SK-N-SH treated with all-trans-retinoic acid at 6 μM for 48 hours (cell line): ENCODE measurements at regions not wholly inside any gene's neighbourhood (a gene's known extent, or its start where the extent isn't known, plus 50 kb on each side); places are given as distances from the start of the nearest gene placed in this dataset.

Experiments used
- ATAC-seq: fragments of 200-7000 bp; cut with Tn5 transposase; 3 replicates; pipeline ENCODE4 v1.9.1; 2020; ENCODE audit warnings: mild to moderate bottlenecking, moderate library complexity
- ARNTL ChIP-seq: fragments of 450-650 bp; formaldehyde crosslinking; IDR thresholded peaks from 2 replicates; pipeline ENCODE4 v1.5.0; 2020; ENCODE audit warnings: low read depth, mild to moderate bottlenecking, moderate library complexity, borderline replicate concordance
- BACH2 ChIP-seq: fragments of 250-450 bp; sonication (Bioruptor Pico); IDR thresholded peaks from 2 replicates; pipeline ENCODE4 v1.9.0; 2021; ENCODE audit warnings: mild to moderate bottlenecking, borderline replicate concordance
- CSDC2 ChIP-seq: fragments of 250-450 bp; sonication (Bioruptor Pico); IDR thresholded peaks from 2 replicates; pipeline ENCODE4 v1.5.0; 2020; ENCODE audit warnings: mild to moderate bottlenecking, moderate library complexity
- CSRNP3 ChIP-seq: fragments of 250-450 bp; sonication (Bioruptor Pico); IDR thresholded peaks from 2 replicates; pipeline ENCODE4 v1.5.1; 2021; ENCODE audit warnings: mild to moderate bottlenecking, moderate library complexity
- ESRRG ChIP-seq: fragments of 250-450 bp; sonication (Bioruptor Pico); IDR thresholded peaks from 2 replicates; pipeline ENCODE4 v1.6.1; 2021; ENCODE audit warnings: mild to moderate bottlenecking
- GLIS3 ChIP-seq: fragments of 250-450 bp; sonication (Bioruptor Pico); IDR thresholded peaks from 2 replicates; pipeline ENCODE4 v1.5.0; 2020; ENCODE audit warnings: mild to moderate bottlenecking, moderate library complexity
- ISL1 ChIP-seq: fragments of 250-450 bp; sonication (Bioruptor Pico); IDR thresholded peaks from 2 replicates; pipeline ENCODE4 v2.1.2; 2022; ENCODE audit warnings: mild to moderate bottlenecking, moderate library complexity
- OSR1 ChIP-seq: fragments of 250-450 bp; sonication (Bioruptor Pico); IDR thresholded peaks from 2 replicates; pipeline ENCODE4 v1.8.0; 2022; ENCODE audit warnings: moderate library complexity, mild to moderate bottlenecking, inconsistent platforms
- PATZ1 ChIP-seq: fragments of 250-450 bp; sonication (Bioruptor Pico); IDR thresholded peaks from 2 replicates; pipeline ENCODE4 v1.8.0; 2020; ENCODE audit warnings: mild to moderate bottlenecking, moderate library complexity, borderline replicate concordance
- PPARA ChIP-seq: fragments of 250-450 bp; sonication (Bioruptor Pico); IDR thresholded peaks from 2 replicates; pipeline ENCODE4 v1.5.0; 2020; ENCODE audit warnings: mild to moderate bottlenecking, borderline replicate concordance
- RARB ChIP-seq: fragments of 250-450 bp; sonication (Bioruptor Pico); IDR thresholded peaks from 2 replicates; pipeline ENCODE4 v1.8.0; 2021; ENCODE audit warnings: mild to moderate bottlenecking, moderate library complexity
- SNAI2 ChIP-seq: fragments of 250-450 bp; sonication (Bioruptor Pico); IDR thresholded peaks from 2 replicates; pipeline ENCODE4 v1.5.0; 2020; ENCODE audit warnings: mild to moderate bottlenecking, moderate library complexity
- TCF4 ChIP-seq: fragments of 250-450 bp; sonication (Bioruptor Pico); IDR thresholded peaks from 2 replicates; pipeline ENCODE4 v1.8.0; 2021; ENCODE audit warnings: mild to moderate bottlenecking, moderate library complexity, borderline replicate concordance
- TOX ChIP-seq: fragments of 250-450 bp; sonication (Bioruptor Pico); IDR thresholded peaks from 2 replicates; pipeline ENCODE4 v1.8.0; 2021; ENCODE audit warnings: mild to moderate bottlenecking, moderate library complexity, borderline replicate concordance
- ZC3H10 ChIP-seq: fragments of 250-450 bp; sonication (Bioruptor Pico); IDR thresholded peaks from 2 replicates; pipeline ENCODE4 v1.5.1; 2021; ENCODE audit warnings: mild to moderate bottlenecking, moderate library complexity
- ZFP3 ChIP-seq: fragments of 250-450 bp; sonication (Bioruptor Pico); IDR thresholded peaks from 2 replicates; pipeline ENCODE4 v1.5.0; 2020; ENCODE audit warnings: mild to moderate bottlenecking, moderate library complexity
- ZFP30 ChIP-seq: fragments of 450-650 bp; formaldehyde crosslinking; IDR thresholded peaks from 2 replicates; pipeline ENCODE4 v1.5.0; 2022; ENCODE audit warnings: mild to moderate bottlenecking, moderate library complexity
- ZNF565 ChIP-seq: fragments of 450-650 bp; formaldehyde crosslinking; conservative IDR thresholded peaks from 2 replicates; pipeline ENCODE4 v1.5.0; 2020; ENCODE audit warnings: low read depth, mild to moderate bottlenecking, moderate library complexity
- ZNF70 ChIP-seq: fragments of 450-650 bp; formaldehyde crosslinking; IDR thresholded peaks from 2 replicates; pipeline ENCODE4 v1.5.0; 2020; ENCODE audit warnings: mild to moderate bottlenecking, moderate library complexity
- ZNF8 ChIP-seq: fragments of 450-650 bp; formaldehyde crosslinking; IDR thresholded peaks from 2 replicates; pipeline ENCODE4 v1.5.0; 2020; ENCODE audit warnings: mild to moderate bottlenecking, moderate library complexity
- TF ChIP-seq, protein P1 (sequence below): fragments of 250-450 bp; sonication (Bioruptor Pico); IDR thresholded peaks from 2 replicates; pipeline ENCODE4 v1.5.1; 2020; ENCODE audit warnings: low read depth, mild to moderate bottlenecking, moderate library complexity
- TF ChIP-seq, protein P2 (sequence below): fragments of 250-450 bp; sonication (Bioruptor Pico); IDR thresholded peaks from 2 replicates; pipeline ENCODE4 v1.8.0; 2021; ENCODE audit warnings: low read depth, mild to moderate bottlenecking, moderate library complexity, borderline replicate concordance
- TF ChIP-seq, protein P3 (sequence below): fragments of 250-450 bp; sonication (Bioruptor Pico); IDR thresholded peaks from 2 replicates; pipeline ENCODE4 v1.5.0; 2020; ENCODE audit warnings: mild to moderate bottlenecking, moderate library complexity

DNA sequence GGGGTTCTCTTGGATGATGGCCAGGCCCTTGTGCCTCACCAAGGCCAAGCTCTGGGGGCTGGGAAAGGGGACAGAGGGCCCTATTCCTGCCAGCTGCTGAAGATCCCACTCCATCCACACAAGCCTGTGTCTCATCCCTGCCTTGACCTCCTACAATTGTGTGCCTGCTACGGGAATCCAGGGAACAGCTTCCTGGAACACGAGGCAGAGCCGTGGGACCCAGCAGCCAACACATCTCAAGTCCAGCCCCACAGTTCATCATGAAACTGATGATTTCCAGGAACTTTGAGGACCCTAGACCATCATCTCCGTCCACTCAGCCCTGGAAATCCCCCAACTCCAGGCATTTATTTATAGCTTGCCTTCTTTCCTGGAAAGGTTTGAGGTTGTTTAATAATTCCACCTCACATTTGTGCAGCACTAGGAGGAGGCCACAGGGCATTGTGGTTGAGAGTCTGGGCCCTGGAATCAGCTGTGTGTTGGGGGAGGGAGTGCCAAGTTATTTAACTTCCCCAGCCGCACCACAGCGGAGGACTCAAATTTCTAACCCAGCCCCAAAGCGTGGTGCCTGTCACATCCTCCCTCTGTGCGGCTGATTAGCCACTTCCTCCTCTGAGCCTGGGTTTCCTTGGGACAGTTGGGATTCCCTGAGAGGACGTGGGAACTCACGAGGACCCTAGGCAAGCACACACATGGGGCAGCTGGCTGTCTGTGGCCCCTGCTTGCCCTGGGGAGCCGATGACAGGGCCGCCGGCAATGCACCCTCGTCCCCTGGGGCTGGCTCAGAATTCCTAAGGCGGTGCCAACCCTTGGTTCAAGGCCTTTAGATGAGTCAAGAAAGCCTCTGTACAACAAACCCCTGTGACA is 58.2 kb upstream of the GGTA1 start:
- TF ChIP-seq OSR1: no peak
- TF ChIP-seq SNAI2 (CRISPR knock-in tag): no peak
- TF ChIP-seq ARNTL (CRISPR knock-in tag): no peak
- TF ChIP-seq ZFP3: 0 out of 2 replicates have a peak, but pooled peaks have one; percentile 27
- TF ChIP-seq PATZ1: peak; percentile 52; the same call in 1 of the 2 replicates
- peak; percentile 90 for ATAC-seq

DNA sequence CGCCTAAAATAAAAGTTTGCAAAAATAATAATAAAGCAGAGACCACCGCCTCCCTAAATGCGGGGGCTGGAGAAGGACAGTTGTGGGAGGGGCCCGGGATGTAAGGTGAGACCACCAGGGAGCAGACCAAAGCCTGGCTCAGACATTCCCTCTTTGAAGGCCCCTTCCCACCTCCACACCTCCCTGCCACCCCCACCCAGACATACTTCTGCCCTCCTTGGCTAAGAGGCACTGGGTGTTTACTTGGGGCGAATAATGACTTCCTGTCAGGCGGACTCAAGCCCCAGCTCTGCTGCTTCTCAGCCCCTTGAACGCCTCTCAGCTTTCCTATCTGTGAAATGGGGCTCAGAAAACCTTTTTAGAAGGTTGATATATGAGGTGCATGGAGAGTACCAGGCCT is 58.8 kb upstream of the GGTA1 start:
- no peak for ATAC-seq
- TF ChIP-seq RARB (CRISPR knock-in tag) (no peak), OSR1 (no peak), ARNTL (CRISPR knock-in tag) (no peak), SNAI2 (CRISPR knock-in tag) (no peak), CSRNP3 (CRISPR knock-in tag) (no peak), ZNF70 (no peak), GLIS3 (no peak), BACH2 (no peak), ZNF565 (no peak), ZNF8 (CRISPR knock-in tag) (no peak), TOX (CRISPR knock-in tag) (no peak), PATZ1 (no peak), ESRRG (CRISPR knock-in tag) (no peak), CSDC2 (CRISPR knock-in tag) (no peak), ZFP30 (CRISPR knock-in tag) (no peak), PPARA (no peak)
- TF ChIP-seq, protein P1, sequence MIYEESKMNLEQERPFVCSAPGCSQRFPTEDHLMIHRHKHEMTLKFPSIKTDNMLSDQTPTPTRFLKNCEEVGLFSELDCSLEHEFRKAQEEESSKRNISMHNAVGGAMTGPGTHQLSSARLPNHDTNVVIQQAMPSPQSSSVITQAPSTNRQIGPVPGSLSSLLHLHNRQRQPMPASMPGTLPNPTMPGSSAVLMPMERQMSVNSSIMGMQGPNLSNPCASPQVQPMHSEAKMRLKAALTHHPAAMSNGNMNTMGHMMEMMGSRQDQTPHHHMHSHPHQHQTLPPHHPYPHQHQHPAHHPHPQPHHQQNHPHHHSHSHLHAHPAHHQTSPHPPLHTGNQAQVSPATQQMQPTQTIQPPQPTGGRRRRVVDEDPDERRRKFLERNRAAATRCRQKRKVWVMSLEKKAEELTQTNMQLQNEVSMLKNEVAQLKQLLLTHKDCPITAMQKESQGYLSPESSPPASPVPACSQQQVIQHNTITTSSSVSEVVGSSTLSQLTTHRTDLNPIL: no peak
- TF ChIP-seq, protein P2, sequence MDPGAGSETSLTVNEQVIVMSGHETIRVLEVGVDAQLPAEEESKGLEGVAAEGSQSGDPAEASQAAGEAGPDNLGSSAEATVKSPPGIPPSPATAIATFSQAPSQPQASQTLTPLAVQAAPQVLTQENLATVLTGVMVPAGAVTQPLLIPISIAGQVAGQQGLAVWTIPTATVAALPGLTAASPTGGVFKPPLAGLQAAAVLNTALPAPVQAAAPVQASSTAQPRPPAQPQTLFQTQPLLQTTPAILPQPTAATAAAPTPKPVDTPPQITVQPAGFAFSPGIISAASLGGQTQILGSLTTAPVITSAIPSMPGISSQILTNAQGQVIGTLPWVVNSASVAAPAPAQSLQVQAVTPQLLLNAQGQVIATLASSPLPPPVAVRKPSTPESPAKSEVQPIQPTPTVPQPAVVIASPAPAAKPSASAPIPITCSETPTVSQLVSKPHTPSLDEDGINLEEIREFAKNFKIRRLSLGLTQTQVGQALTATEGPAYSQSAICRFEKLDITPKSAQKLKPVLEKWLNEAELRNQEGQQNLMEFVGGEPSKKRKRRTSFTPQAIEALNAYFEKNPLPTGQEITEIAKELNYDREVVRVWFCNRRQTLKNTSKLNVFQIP: no peak

- TF ChIP-seq ARNTL (CRISPR knock-in tag) (no peak), PPARA (no peak)
- TF ChIP-seq, all 23 proteins: peak for 0
- no peak for ATAC-seq
Measured at GRCh38 chr9:121559183-121559582, 59.5 kb upstream of the GGTA1 start.

DNA sequence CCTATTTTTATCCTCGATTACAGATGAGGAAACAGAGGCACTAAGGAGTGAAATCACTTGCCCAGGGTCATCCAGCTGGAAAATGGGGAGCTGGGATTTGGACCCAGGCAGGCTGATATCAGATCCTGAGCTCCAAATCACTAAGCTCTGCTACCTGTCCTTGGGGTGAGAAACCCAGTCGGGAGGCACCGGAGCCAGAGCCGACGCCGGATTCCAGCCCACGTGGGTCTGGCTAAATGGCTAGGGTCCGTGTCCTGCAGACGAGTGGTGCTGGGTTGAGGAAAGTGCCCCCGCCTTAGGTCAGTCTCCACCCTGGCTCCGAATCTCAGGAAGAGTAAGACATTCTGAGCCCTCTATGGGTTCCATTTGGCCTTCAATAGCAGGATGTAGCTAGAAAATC is 61.3 kb upstream of the GGTA1 start:
- no peak for ATAC-seq
- no peak for TF ChIP-seq ZNF70
- no peak for TF ChIP-seq ISL1 (CRISPR knock-in tag)
- TF ChIP-seq TCF4 (CRISPR knock-in tag): no peak
- TF ChIP-seq ZC3H10 (CRISPR knock-in tag): no peak
- TF ChIP-seq, protein P1: no peak
- TF ChIP-seq SNAI2 (CRISPR knock-in tag): no peak
- TF ChIP-seq, protein P3, sequence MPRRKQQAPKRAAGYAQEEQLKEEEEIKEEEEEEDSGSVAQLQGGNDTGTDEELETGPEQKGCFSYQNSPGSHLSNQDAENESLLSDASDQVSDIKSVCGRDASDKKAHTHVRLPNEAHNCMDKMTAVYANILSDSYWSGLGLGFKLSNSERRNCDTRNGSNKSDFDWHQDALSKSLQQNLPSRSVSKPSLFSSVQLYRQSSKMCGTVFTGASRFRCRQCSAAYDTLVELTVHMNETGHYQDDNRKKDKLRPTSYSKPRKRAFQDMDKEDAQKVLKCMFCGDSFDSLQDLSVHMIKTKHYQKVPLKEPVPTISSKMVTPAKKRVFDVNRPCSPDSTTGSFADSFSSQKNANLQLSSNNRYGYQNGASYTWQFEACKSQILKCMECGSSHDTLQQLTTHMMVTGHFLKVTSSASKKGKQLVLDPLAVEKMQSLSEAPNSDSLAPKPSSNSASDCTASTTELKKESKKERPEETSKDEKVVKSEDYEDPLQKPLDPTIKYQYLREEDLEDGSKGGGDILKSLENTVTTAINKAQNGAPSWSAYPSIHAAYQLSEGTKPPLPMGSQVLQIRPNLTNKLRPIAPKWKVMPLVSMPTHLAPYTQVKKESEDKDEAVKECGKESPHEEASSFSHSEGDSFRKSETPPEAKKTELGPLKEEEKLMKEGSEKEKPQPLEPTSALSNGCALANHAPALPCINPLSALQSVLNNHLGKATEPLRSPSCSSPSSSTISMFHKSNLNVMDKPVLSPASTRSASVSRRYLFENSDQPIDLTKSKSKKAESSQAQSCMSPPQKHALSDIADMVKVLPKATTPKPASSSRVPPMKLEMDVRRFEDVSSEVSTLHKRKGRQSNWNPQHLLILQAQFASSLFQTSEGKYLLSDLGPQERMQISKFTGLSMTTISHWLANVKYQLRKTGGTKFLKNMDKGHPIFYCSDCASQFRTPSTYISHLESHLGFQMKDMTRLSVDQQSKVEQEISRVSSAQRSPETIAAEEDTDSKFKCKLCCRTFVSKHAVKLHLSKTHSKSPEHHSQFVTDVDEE: no peak
- no peak for TF ChIP-seq ZNF8 (CRISPR knock-in tag)
- TF ChIP-seq TOX (CRISPR knock-in tag): no peak
- no peak for TF ChIP-seq CSDC2 (CRISPR knock-in tag)
- TF ChIP-seq RARB (CRISPR knock-in tag): no peak
